Activated naive CD8-positive, alpha-beta T cell treated with anti-CD3 and anti-CD28 coated beads for 36 hours (primary cell): ENCODE measurements at regions not wholly inside any gene's neighbourhood (a gene's known extent, or its start where the extent isn't known, plus 50 kb on each side); places are given as distances from the start of the nearest gene placed in this dataset.
A peak's percentile ranks its signal among the peaks of the same experiment; 100 is the strongest.
"Not testable (repeated sequence)": the region's sequence is repeated elsewhere in the genome, so short reads cannot be mapped to it uniquely, and the experiment has no call there.

Experiments
- DNase-seq: peaks from one replicate; pipeline ENCODE4 v3.0.0; 2021
- H3K27ac Mint-ChIP-seq: one replicate; pipeline ENCODE4 v1.8.0; 2022; ENCODE audit warnings: mild to moderate bottlenecking, moderate library complexity, mixed read lengths
- H3K27me3 Mint-ChIP-seq: one replicate; pipeline ENCODE4 v1.8.0; 2022; ENCODE audit warnings: mild to moderate bottlenecking, mixed read lengths
- H3K36me3 Mint-ChIP-seq: one replicate; pipeline ENCODE4 v1.8.0; 2021; ENCODE audit warnings: mild to moderate bottlenecking, mixed read lengths
- H3K4me1 Mint-ChIP-seq: one replicate; pipeline ENCODE4 v1.8.0; 2021; ENCODE audit warnings: mixed read lengths
- H3K4me3 Mint-ChIP-seq: one replicate; pipeline ENCODE4 v1.8.0; 2022; ENCODE audit warnings: mild to moderate bottlenecking, moderate library complexity, mixed read lengths
- H3K9me3 Mint-ChIP-seq: one replicate; pipeline ENCODE4 v1.8.0; 2022; ENCODE audit warnings: mixed read lengths

DNA sequence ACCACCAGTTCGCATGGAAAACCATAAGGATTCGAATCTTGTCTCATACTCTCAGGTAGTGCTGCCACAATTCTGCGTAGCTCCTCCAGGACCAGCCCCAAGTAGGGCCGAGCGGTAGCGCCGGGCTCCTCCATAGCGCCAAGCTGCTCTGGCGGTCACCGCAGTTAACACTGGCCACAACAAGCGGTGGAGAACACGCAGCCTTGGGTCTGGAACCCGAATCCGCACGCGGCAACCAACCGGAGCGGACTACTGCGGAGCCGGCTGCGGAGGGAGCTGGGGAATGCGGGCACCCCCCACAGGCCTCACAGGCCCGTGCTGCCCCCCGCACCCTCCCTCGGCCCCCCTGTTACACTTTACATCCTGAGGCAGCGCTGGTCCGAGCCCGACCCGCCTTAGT lies 531.5 kb downstream of the STK39 start:
- Mint-ChIP-seq H3K4me1 (no peaks in the 10 kb centered on the region), H3K27ac (peak overlapping the region; percentile 27), H3K4me3 (no peak overlapping the region), H3K36me3 (no peaks in the 10 kb centered on the region), H3K27me3 (peaks cover 3% of the 10 kb centered on the region), H3K9me3 (no peaks in the 10 kb centered on the region)
- DNase-seq: no peak

DNA sequence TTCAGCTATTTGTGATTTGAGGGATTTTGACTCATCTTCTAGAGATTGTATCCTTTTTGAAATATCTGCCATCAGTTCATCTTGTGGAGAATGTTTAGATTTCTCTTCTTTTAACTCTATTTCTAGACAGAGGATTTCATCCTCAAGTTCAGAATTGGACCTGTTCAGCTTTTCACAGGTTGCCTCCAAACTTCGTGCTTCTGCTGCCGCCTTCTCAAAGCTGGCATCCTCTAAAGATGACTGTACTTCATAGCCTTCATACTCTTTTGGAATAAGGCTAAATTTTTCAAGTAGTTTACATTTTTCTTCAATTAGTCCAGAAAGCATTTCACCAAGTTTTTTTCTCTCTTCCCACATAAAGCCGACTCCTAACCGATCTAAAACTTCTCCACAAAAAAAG lies 531.9 kb downstream of the STK39 start:
- not testable (repeated sequence) for H3K27me3 Mint-ChIP-seq, H3K4me3 Mint-ChIP-seq, H3K36me3 Mint-ChIP-seq, H3K9me3 Mint-ChIP-seq, DNase-seq, H3K4me1 Mint-ChIP-seq
- peak overlapping the region; percentile 27 for H3K27ac Mint-ChIP-seq

DNA sequence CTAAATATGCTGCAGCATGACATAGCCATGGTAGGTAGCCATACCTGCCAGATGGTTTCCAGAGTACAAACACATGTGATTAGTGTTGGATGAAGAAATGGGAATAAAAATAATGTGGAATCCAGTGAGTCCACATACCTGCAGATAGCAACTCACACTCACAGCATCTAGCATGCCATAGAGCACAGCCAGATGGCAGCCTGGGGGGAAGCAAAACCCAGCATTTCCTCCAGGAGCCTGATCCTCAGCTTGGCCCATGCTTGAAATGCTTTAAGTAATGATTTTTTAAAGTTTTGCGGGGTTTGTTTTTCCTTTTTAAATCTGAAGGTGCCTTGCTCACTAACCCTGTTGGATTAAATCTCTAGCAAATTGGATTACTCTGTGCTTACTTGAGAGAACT lies 535.1 kb downstream of the STK39 start:
- DNase-seq: no peak
- H3K4me3 Mint-ChIP-seq: no peak overlapping the region
- peaks cover 3% of the 10 kb centered on the region for H3K27me3 Mint-ChIP-seq
- H3K4me1 Mint-ChIP-seq: no peaks in the 10 kb centered on the region
- H3K27ac Mint-ChIP-seq: no peak overlapping the region
- no peaks in the 10 kb centered on the region for H3K9me3 Mint-ChIP-seq
- no peaks in the 10 kb centered on the region for H3K36me3 Mint-ChIP-seq

DNA sequence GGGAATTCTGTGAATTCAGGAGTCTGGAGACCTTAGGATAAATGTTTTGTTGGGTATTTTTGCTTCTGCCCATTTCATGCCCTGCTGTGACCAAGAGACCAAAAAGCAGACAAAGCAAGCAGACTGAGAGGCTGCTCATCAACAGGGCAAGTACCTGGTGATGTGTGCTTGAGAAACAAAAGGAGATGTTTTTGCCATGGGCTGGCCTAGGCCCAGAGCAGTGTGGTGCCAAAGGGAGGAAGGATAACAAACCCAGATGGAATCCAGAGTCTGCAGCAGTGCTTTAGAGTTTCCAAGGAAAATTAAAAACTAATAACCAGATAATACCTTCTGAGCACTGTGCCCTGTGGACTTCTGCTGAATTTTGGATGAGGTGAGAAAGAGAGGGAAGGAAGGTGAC lies 538.4 kb downstream of the STK39 start:
- Mint-ChIP-seq H3K4me3 (no peak overlapping the region), H3K27me3 (no peaks in the 10 kb centered on the region), H3K4me1 (no peaks in the 10 kb centered on the region), H3K9me3 (no peaks in the 10 kb centered on the region), H3K27ac (no peak overlapping the region), H3K36me3 (no peaks in the 10 kb centered on the region)
- DNase-seq: no peak

DNA sequence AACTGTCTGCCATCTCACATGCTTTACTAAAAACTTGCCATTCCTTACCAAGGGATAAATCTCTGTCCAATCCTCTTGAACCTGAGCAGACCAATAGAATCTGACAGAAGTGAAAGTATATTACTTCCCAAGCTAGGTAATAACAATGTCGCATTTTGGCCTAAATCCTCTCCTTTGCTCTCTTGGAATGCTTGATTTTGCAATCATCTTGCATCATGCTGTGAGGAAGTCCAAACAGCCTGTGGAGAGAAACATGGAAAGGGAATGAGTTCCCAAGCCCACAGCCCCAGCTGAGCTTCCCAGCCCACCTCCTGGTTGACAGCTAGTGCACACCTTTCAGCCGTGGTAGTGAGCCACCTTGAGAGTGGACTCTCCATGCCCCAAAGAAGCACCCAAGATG lies 540.6 kb downstream of the STK39 start:
- Mint-ChIP-seq H3K9me3 (no peaks in the 10 kb centered on the region), H3K4me1 (no peaks in the 10 kb centered on the region), H3K36me3 (no peaks in the 10 kb centered on the region), H3K27me3 (no peaks in the 10 kb centered on the region), H3K27ac (no peak overlapping the region), H3K4me3 (no peak overlapping the region)
- DNase-seq: no peak

DNA sequence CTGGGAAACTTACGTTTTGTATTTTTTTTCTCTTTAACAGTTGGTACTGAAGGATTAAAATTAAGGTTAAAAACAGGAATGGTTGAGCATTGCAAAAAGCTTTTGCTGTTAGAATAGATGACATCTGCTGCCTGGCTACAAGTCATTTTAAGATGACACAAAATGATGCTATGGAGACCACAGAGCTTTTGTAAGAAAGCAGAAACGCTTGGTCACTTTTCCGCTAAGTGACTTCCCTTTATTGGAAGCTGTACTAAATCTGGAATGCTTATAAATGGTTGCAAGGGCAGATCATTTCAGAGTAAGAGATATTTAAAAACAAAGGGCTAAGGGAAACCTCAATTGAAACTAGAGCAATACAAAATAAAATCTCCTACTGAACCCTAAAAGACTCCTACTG lies 544.0 kb downstream of the STK39 start:
- Mint-ChIP-seq H3K27me3 (no peaks in the 10 kb centered on the region), H3K27ac (no peak overlapping the region), H3K36me3 (no peaks in the 10 kb centered on the region), H3K4me1 (no peaks in the 10 kb centered on the region), H3K4me3 (no peak overlapping the region), H3K9me3 (no peaks in the 10 kb centered on the region)
- DNase-seq: no peak

DNA sequence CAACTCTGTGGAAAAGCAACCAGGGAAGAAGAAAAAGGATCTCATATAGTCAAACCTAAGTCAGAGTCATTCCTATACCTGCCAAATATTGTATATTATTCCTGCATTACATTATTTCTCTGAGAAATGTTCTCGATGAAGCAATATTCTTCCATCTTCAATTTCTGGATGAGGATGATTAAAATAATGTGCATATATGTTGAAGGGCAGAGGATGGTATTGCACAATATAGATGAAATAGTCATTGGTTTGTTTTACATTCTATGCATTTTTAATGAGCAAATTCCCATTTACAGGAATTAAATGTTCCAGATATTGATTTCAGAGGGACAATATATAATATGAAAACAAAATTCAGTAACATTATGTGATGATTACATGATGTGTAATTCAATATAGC lies 545.2 kb downstream of the STK39 start:
- DNase-seq: no peak
- H3K27ac Mint-ChIP-seq: no peak overlapping the region
- H3K9me3 Mint-ChIP-seq: no peaks in the 10 kb centered on the region
- H3K4me1 Mint-ChIP-seq: no peaks in the 10 kb centered on the region
- no peak overlapping the region for H3K4me3 Mint-ChIP-seq
- H3K27me3 Mint-ChIP-seq: no peaks in the 10 kb centered on the region
- no peaks in the 10 kb centered on the region for H3K36me3 Mint-ChIP-seq

DNA sequence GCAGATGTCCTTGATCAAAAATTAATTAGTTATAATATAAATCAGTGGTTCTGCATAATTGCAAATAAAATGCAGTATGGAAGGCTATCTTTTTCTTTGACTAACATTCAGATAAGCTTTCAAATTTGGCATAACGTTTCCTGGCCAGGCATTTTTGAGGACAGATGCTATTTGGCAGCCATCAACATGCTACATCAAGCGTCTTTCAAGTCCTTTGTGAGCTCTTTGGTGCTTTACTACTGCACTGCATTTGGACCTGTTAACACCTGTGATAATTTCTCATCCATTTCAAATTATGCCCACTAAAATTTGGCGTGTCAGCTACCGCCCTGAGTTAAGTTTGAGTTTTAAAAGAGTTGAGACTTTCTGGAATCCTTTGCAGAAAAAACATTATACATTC lies 545.7 kb downstream of the STK39 start:
- no peaks in the 10 kb centered on the region for H3K27me3 Mint-ChIP-seq
- H3K4me3 Mint-ChIP-seq: no peak overlapping the region
- no peak overlapping the region for H3K27ac Mint-ChIP-seq
- no peaks in the 10 kb centered on the region for H3K4me1 Mint-ChIP-seq
- no peaks in the 10 kb centered on the region for H3K36me3 Mint-ChIP-seq
- H3K9me3 Mint-ChIP-seq: no peaks in the 10 kb centered on the region
- DNase-seq: no peak

DNA sequence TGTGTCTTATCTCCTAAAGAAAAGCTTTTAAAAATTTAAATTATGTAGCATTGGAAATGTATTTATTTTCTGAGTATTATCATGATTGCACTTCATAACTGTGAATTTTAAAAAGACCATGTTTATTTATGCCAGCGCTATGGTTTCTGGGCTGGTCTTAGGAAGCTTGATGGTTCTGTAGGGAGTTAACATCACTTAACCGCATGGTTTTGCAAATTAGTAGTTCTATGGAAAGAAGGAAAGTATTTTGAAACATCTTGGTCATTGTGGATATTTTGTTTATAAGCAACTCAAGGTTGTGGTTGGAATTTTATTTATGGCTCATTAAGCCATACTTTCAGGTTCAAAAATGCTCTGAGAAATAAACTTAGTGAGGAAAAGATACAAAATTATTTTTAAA lies 549.4 kb downstream of the STK39 start:
- H3K27ac Mint-ChIP-seq: no peak overlapping the region
- H3K4me3 Mint-ChIP-seq: no peak overlapping the region
- H3K36me3 Mint-ChIP-seq: no peaks in the 10 kb centered on the region
- H3K4me1 Mint-ChIP-seq: no peaks in the 10 kb centered on the region
- H3K9me3 Mint-ChIP-seq: no peaks in the 10 kb centered on the region
- no peaks in the 10 kb centered on the region for H3K27me3 Mint-ChIP-seq
- DNase-seq: no peak

DNA sequence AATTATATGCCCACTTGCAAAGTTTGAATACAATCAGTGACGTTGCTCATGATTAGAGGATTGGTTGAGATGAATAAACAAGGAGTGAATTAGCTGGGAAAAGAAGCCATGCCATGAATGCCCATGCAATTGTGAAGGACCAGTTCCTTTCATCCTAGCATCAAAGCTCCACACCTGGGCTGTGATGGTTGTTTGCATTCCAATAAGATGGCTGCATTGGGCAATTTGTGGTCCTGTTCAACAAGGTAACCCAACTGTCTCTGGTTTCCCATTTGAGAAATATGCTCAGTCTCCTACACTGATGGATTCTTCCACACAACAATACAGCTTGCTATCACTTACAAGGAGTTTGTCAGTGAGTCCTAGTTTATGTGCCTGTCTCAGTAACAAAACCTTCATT lies 550.2 kb downstream of the STK39 start:
- Mint-ChIP-seq H3K4me3 (no peak overlapping the region), H3K27ac (no peak overlapping the region), H3K4me1 (no peaks in the 10 kb centered on the region), H3K27me3 (no peaks in the 10 kb centered on the region), H3K9me3 (no peaks in the 10 kb centered on the region), H3K36me3 (no peaks in the 10 kb centered on the region)
- no peak for DNase-seq

DNA sequence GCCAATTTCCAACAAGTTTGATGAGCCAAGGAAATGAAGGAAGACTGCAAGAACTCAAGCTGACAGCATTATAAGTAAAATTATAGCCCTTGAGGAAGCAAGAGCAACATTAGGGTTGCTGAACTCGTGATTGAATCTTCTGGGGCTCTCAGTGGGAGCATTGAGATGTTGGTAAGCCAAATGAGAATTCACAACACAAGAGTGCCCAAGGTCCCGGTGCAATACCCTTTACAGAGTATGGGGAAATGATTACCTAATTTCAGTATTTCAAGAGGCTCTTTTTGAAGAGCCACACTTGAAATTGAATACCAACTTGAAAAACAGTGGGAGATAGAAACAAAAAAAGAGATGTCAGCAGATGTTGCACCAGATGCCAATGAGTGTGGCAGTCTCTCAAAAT lies 554.5 kb downstream of the STK39 start:
- Mint-ChIP-seq H3K27ac (no peak overlapping the region), H3K9me3 (peaks cover 1% of the 10 kb centered on the region), H3K27me3 (no peaks in the 10 kb centered on the region), H3K4me1 (no peaks in the 10 kb centered on the region), H3K36me3 (no peaks in the 10 kb centered on the region), H3K4me3 (no peak overlapping the region)
- DNase-seq: no peak

DNA sequence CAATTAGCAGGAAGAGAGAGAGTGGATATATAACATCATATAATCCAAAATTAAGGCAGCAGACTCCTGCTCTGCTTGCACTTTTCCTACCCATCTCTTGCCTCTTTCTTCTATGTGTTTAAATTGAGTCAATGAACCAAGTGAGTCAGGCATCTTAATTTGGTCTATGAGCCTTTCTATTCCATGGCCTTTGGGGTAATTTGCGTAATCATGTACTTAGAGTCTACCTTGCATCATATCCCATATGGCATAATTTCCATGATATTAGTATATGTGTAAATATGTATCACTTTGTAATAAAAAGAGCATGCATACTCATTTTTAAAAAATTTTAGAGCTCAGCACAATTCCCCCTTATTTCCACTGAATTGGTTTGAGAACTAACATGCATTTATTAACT lies 555.2 kb downstream of the STK39 start:
- no peak for DNase-seq
- H3K27ac Mint-ChIP-seq: no peak overlapping the region
- no peaks in the 10 kb centered on the region for H3K27me3 Mint-ChIP-seq
- no peaks in the 10 kb centered on the region for H3K4me1 Mint-ChIP-seq
- H3K9me3 Mint-ChIP-seq: peaks cover 1% of the 10 kb centered on the region
- no peak overlapping the region for H3K4me3 Mint-ChIP-seq
- H3K36me3 Mint-ChIP-seq: no peaks in the 10 kb centered on the region

DNA sequence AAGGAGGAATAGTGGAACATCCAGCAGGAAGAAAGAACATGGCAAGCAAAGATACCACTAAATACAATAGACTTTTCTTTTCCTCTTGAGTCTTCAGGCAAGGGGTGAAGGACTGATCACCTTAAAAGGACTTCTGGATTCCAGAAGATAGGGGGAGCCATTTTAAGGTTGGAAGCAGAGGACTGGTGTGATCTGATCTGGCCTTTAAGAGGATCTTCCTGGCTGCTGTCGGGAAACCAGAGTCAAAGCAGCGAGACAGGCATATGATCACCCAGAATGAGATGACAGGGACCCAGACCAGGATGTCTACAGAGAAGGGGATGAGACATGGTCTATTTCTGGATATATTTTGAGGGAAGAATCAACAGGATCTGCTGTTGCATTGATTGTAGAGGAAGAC lies 558.0 kb downstream of the STK39 start:
- Mint-ChIP-seq H3K27ac (no peak overlapping the region), H3K4me1 (no peaks in the 10 kb centered on the region), H3K36me3 (no peaks in the 10 kb centered on the region), H3K27me3 (no peaks in the 10 kb centered on the region), H3K4me3 (no peak overlapping the region), H3K9me3 (peaks cover 1% of the 10 kb centered on the region)
- no peak for DNase-seq

DNA sequence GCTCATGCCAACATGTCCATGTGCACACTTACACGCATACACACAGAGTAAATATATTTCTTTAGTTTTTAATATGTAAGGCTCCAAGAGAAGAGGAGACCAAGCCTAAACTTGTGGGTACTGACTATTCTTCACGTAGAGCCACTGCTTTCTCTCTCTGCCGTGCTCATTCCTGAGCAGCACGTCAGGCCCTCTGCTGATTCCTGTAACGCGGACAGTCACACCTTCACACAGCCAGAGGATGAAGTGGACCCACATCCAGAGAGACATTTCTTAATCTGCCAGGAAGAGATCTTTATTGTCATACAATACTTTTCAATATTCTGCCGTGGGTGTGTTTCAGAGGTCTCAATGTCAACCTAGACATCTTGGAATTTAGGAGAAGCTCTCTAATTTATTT lies 560.7 kb downstream of the STK39 start:
- Mint-ChIP-seq H3K36me3 (no peaks in the 10 kb centered on the region), H3K4me3 (no peak overlapping the region), H3K27ac (no peak overlapping the region), H3K9me3 (peaks cover 1% of the 10 kb centered on the region), H3K4me1 (no peaks in the 10 kb centered on the region), H3K27me3 (no peaks in the 10 kb centered on the region)
- no peak for DNase-seq

DNA sequence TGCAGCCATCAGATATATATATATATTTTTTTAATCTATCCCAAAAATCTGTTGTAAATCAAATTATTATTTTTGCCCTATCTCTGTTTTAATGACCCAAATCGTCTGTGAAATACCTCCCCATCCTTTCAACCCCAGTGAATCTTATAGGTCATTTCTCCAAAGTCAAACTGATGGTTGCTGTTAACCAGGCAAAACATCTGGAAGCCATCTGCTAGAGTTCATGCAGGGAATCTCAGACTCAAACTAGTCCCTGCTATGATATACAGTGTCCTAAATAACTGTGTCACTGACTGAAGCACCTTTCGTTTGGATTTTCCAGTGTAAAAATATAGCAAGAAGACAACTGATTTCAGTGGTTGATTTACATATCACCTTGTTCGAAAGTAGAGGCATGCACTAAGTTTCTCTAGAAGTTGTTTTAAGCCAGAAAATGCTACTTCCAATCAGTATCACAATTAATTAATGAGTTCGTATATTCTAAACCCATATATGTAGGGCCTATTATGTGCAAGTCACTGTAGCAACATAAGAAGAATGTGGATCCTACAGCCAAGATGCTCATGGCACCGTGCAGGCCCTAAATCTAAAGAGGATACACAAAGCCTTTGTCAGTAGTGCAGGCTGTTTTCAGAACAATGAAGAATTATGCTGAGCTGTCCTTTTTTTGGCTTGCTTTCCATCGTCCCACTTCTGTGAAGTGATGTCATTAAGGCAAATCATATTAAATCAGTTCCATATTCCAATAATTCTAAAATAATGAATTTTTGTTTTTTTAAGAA lies 566.0 kb downstream of the STK39 start:
- Mint-ChIP-seq H3K27ac (no peak overlapping the region), H3K27me3 (no peaks in the 10 kb centered on the region), H3K36me3 (no peaks in the 10 kb centered on the region), H3K4me3 (no peak overlapping the region), H3K9me3 (no peaks in the 10 kb centered on the region), H3K4me1 (no peaks in the 10 kb centered on the region)
- DNase-seq: no peak

DNA sequence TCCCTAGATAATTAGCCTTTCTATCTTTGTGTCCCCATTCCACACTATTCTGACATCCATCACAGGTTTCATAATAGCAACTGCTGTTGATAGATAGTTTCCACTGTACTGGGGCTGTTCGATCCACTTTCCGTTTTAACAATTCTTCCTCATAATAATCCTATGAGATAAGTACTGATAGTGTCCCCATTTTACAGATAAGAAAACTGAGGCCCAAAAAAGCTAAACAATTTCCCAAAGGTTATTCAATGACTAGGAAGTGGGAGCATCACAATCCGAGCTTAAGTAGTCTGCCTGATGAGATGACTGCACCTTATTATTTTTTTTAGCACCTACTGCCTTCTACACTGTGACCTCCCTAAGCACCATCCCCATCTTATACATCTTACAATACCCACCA lies 569.2 kb downstream of the STK39 start:
- no peak overlapping the region for H3K4me3 Mint-ChIP-seq
- no peaks in the 10 kb centered on the region for H3K9me3 Mint-ChIP-seq
- DNase-seq: no peak

More for the DNA sequence above, 569.2 kb downstream of the STK39 start:
- Mint-ChIP-seq H3K36me3 (no peaks in the 10 kb centered on the region), H3K4me1 (no peaks in the 10 kb centered on the region), H3K27me3 (no peaks in the 10 kb centered on the region), H3K27ac (no peak overlapping the region)
